ENCODE measurements at regions not wholly inside any gene's neighbourhood (a gene's known extent, or its start where the extent isn't known, plus 50 kb on each side); places are given as distances from the start of the nearest gene placed in this dataset.

GRCh38 chr3:106176734-106177133 lies 307.9 kb upstream of the CBLB start:
- WGBS = 35% methylated on average over 3 of the region's 3 CpGs

GRCh38 chr3:106182950-106183511 lies 314.2 kb upstream of the CBLB start:
- Histone ChIP-seq H3K4me3 (no peak overlapping the region), H3K36me3 (no peaks in the 10 kb centered on the region), H3K4me1 (no peaks in the 10 kb centered on the region), H3K27me3 (no peaks in the 10 kb centered on the region), H3K9me3 (no peaks in the 10 kb centered on the region), H3K27ac (replicated peaks in 1 of 4) (no peak overlapping the region)
- intact Hi-C loops (cut with DNase I) = no loop called here
- no peak for DNase-seq (ENCODE audit: extremely low spot score)
- no peak for TF ChIP-seq EP300 (IDR thresholded peaks at IDR 0.05)
- TF ChIP-seq POLR2A (IDR thresholded peaks at IDR 0.05; ENCODE audit: low read depth) = no peak
- TF ChIP-seq CTCF (IDR thresholded peaks at IDR 0.05) = no peak
- 89% methylated on average over 5 of the region's 5 CpGs for WGBS

More at GRCh38 chr3:106176734-106177133, 307.9 kb upstream of the CBLB start:
- Histone ChIP-seq H3K27me3 (no peaks in the 10 kb centered on the region), H3K27ac (replicated peaks in 1 of 4) (no peak overlapping the region), H3K4me3 (peak overlapping the region in 2 of 4 donors; percentile 8 to 27), H3K36me3 (no peaks in the 10 kb centered on the region), H3K4me1 (no peaks in the 10 kb centered on the region), H3K9me3 (no peaks in the 10 kb centered on the region)
- no peak for DNase-seq (ENCODE audit: extremely low spot score)
- intact Hi-C loops (cut with DNase I) = no loop called here
- TF ChIP-seq POLR2AphosphoS5 (IDR thresholded peaks at IDR 0.05) = no peak
- no peak for TF ChIP-seq POLR2A (IDR thresholded peaks at IDR 0.05; ENCODE audit: low read depth)
- no peak for TF ChIP-seq CTCF (IDR thresholded peaks at IDR 0.05)
- no peak for TF ChIP-seq EP300 (IDR thresholded peaks at IDR 0.05)

GRCh38 chr3:106183762-106184391 lies 315.1 kb upstream of the CBLB start:
- Histone ChIP-seq H3K27ac (replicated peaks in 1 of 4) (no peak overlapping the region), H3K4me1 (no peaks in the 10 kb centered on the region), H3K4me3 (no peak overlapping the region), H3K36me3 (no peaks in the 10 kb centered on the region), H3K27me3 (no peaks in the 10 kb centered on the region), H3K9me3 (no peaks in the 10 kb centered on the region)
- no peak for TF ChIP-seq EP300 (IDR thresholded peaks at IDR 0.05)
- no peak for TF ChIP-seq POLR2AphosphoS5 (IDR thresholded peaks at IDR 0.05)
- no peak for TF ChIP-seq POLR2A (IDR thresholded peaks at IDR 0.05; ENCODE audit: low read depth)
- no peak for TF ChIP-seq CTCF (IDR thresholded peaks at IDR 0.05)
- intact Hi-C loops (cut with DNase I) = no loop called here
- WGBS = 82% methylated on average over 1 of the region's 1 CpG
- no peak for DNase-seq (ENCODE audit: extremely low spot score)

- TF ChIP-seq EP300 (IDR thresholded peaks at IDR 0.05) (no peak), POLR2AphosphoS5 (IDR thresholded peaks at IDR 0.05) (no peak), CTCF (IDR thresholded peaks at IDR 0.05) (no peak), POLR2A (IDR thresholded peaks at IDR 0.05; ENCODE audit: low read depth) (no peak)
- H3K27ac ChIP-seq (replicated peaks in 1 of 4) = no peak overlapping the region
- H3K4me3 ChIP-seq = no peak overlapping the region
- DNase-seq (ENCODE audit: extremely low spot score) = no peak
- no peaks in the 10 kb centered on the region for H3K9me3 ChIP-seq
- no peaks in the 10 kb centered on the region for H3K27me3 ChIP-seq
- intact Hi-C loops (cut with DNase I) = no loop called here
- no peaks in the 10 kb centered on the region for H3K36me3 ChIP-seq
- no peaks in the 10 kb centered on the region for H3K4me1 ChIP-seq
- WGBS = 95% methylated on average over 4 of the region's 4 CpGs
These were observed 316.0 kb upstream of the CBLB start for GRCh38 chr3:106184540-106185457.

All from esophagus muscularis mucosa (tissue), 4 donors.